ENCODE measurements at regions not wholly inside any gene's neighbourhood (a gene's known extent, or its start where the extent isn't known, plus 50 kb on each side); places are given as distances from the start of the nearest gene placed in this dataset.
"Not testable (repeated sequence)": the region's sequence is repeated elsewhere in the genome, so short reads cannot be mapped to it uniquely, and the experiment has no call there.

DNA sequence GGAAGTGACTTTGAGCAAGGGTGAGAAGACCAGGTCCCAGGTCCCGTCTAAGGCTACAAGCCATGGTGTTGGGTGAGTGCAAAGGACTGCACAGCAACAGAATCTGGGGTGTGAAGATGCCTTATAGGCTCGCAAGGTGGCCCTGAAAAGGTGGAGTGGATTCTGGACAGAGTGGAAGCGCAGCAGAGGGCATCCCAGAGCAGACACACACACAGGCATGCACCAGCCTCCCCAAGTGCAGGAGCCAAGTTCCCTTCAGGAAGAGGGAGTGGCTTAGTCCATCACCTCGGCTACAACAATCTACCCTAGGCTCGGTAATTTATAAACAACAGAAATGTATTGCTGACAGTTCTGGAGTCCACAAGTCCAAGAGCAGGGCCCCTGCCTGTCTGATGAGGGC is 180.1 kb upstream of the PDE10A start:
- no peak for DNase-seq (ENCODE audit: low read depth)
- no peak overlapping the region for H3K4me3 ChIP-seq (ENCODE audit: low read length)
- no peak for TF ChIP-seq CTCF (conservative IDR thresholded peaks at IDR 0.05; ENCODE audit: low read depth, low read length)

GRCh38 chr6:165842281-165842936 is 179.4 kb upstream of the PDE10A start:
- DNase-seq (ENCODE audit: low read depth), result no peak
- no peak overlapping the region for H3K4me3 ChIP-seq (ENCODE audit: low read length)
- no peak for TF ChIP-seq CTCF (conservative IDR thresholded peaks at IDR 0.05; ENCODE audit: low read depth, low read length)

GRCh38 chr6:165841153-165841558 is 178.1 kb upstream of the PDE10A start:
- TF ChIP-seq CTCF (conservative IDR thresholded peaks at IDR 0.05; ENCODE audit: low read depth, low read length), result no peak
- no peak overlapping the region for H3K4me3 ChIP-seq (ENCODE audit: low read length)
- no peak for DNase-seq (ENCODE audit: low read depth)

DNA sequence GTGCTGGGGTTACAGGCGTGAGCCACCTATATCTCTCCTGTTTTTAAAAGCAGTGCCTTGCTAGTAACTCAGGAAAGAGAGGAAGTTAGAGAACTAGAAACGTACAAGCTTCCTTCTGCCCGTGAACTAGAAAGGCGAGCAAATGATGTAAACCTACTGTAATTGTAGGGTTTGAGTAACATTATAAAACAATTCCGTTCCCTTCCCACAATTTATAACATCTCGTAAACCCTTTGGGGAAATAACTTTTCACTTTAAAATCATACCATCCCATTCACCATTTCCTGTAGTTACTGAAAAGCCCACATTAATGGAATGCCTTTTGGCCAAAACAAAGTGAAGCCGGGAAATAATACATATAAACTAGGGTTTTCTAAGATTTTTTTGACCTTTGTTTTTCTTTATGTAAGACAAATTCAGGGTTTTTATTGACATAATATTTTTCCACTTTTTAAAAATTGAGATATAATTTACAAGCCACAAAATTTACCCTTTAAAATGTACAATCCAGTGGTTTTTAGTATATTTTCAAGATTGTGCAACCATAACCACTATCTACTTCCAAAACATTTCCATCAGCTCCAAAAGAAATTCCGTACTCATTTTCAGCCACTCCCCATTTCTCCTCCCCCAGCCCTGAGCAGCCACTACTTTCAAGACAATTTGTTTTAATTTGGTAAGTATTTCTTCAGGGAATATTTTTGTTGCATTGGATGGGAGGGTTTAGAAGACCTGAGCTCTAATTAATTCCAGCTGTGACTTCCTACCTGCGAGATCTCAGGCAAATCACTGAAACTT is 175.1 kb upstream of the PDE10A start:
- TF ChIP-seq CTCF (conservative IDR thresholded peaks at IDR 0.05; ENCODE audit: low read depth, low read length), result no peak
- no peak overlapping the region for H3K4me3 ChIP-seq (ENCODE audit: low read length)
- no peak for DNase-seq (ENCODE audit: low read depth)

DNA sequence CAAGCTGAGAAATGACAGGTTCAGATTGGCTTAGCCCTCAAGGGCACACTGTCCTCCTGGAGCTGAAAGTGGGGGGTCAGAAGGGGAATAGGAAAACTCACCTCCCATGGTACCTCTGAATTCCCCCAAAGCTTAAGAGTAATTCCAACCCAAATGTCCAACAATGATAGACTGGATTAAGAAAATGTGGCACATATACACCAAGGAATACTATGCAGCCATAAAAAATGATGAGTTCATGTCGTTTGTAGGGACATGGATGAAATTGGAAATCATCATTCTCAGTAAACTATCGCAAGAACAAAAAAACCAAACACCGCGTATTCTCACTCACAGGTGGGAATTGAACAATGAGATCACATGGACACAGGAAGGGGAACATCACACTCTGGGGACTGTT is 173.6 kb upstream of the PDE10A start:
- not testable (repeated sequence) for DNase-seq (ENCODE audit: low read depth); H3K4me3 ChIP-seq (ENCODE audit: low read length)

GRCh38 chr6:165835410-165835851 is 172.4 kb upstream of the PDE10A start:
- H3K4me3 ChIP-seq (ENCODE audit: low read length), result no peak overlapping the region
- TF ChIP-seq CTCF (conservative IDR thresholded peaks at IDR 0.05; ENCODE audit: low read depth, low read length), result no peak
- no peak for DNase-seq (ENCODE audit: low read depth)

- TF ChIP-seq CTCF (conservative IDR thresholded peaks at IDR 0.05; ENCODE audit: low read depth, low read length), result no peak
- DNase-seq (ENCODE audit: low read depth), result no peak
- no peak overlapping the region for H3K4me3 ChIP-seq (ENCODE audit: low read length)
Observed at GRCh38 chr6:165834613-165835259, 171.7 kb upstream of the PDE10A start.

All from retinal pigment epithelial cell (primary cell).